DND-41 (cell line): ENCODE measurements at regions not wholly inside any gene's neighbourhood (a gene's known extent, or its start where the extent isn't known, plus 50 kb on each side); places are given as distances from the start of the nearest gene placed in this dataset.

ENCODE experiments used
- ATAC-seq: fragments of 200-7000 bp; cut with Tn5 transposase; 3 replicates; pipeline ENCODE4 v1.9.1; 2021; ENCODE audit warnings: low read depth; ENCODE audit not compliant: insufficient read depth
- DNase-seq: peaks from one replicate; pipeline ENCODE4 v3.0.0-alpha.2; 2020
- H2AFZ ChIP-seq: 2 replicates; pipeline ENCODE4 v1.6.0; 2012; ENCODE audit warnings: low read depth, low read length
- H3K27ac ChIP-seq: 2 replicates; pipeline ENCODE4 v1.5.1; 2012; ENCODE audit warnings: low read length, inconsistent platforms
- H3K27me3 ChIP-seq: fragments of 200-600 bp; sonication (generic); 2 replicates; pipeline ENCODE4 v1.6.0; 2012; ENCODE audit warnings: low read length, mild to moderate bottlenecking, inconsistent platforms; ENCODE audit not compliant: insufficient read depth, poor library complexity
- H3K36me3 ChIP-seq: 2 replicates; pipeline ENCODE4 v1.5.1; 2012; ENCODE audit warnings: low read length, inconsistent platforms; ENCODE audit not compliant: insufficient read depth
- H3K4me1 ChIP-seq: 2 replicates; pipeline ENCODE4 v1.5.1; 2012; ENCODE audit warnings: mild to moderate bottlenecking, low read length; ENCODE audit not compliant: insufficient read depth
- H3K4me2 ChIP-seq: 2 replicates; pipeline ENCODE4 v1.6.0; 2012; ENCODE audit warnings: mild to moderate bottlenecking, moderate library complexity, low read length, inconsistent platforms; ENCODE audit not compliant: insufficient read depth
- H3K4me3 ChIP-seq, 2 experiments: fragments of 200-600 bp in 1 of 2; shearing (Covaris generic) in 1 of 2; 2 replicates each; pipeline ENCODE4 v1.5.1; 2012 to 2016; ENCODE audit warnings: inconsistent platforms in 2 of 2, low read length in 2 of 2, mild to moderate bottlenecking in 2 of 2, low read depth in 1 of 2, moderate library complexity in 1 of 2
- H3K79me2 ChIP-seq: 2 replicates; pipeline ENCODE4 v1.6.0; 2012; ENCODE audit warnings: low read length, inconsistent platforms; ENCODE audit not compliant: insufficient read depth
- H3K9ac ChIP-seq: 2 replicates; pipeline ENCODE4 v1.6.0; 2012; ENCODE audit warnings: low read depth, mild to moderate bottlenecking, inconsistent platforms, low read length, moderate library complexity
- H3K9me3 ChIP-seq: 2 replicates; pipeline ENCODE4 v1.5.1; 2012; ENCODE audit warnings: low read length, moderate library complexity, mild to moderate bottlenecking, inconsistent platforms; ENCODE audit not compliant: insufficient read depth, severe bottlenecking
- H4K20me1 ChIP-seq: 2 replicates; pipeline ENCODE4 v1.6.0; 2012; ENCODE audit warnings: low read length; ENCODE audit not compliant: insufficient read depth
- CTCF ChIP-seq: IDR thresholded peaks from 2 replicates; pipeline ENCODE4 v1.5.1; 2012; ENCODE audit warnings: borderline replicate concordance, low read length, moderate library complexity, mild to moderate bottlenecking; ENCODE audit not compliant: poor library complexity, severe bottlenecking; ENCODE audit errors: extremely low read depth
- EZH2 ChIP-seq: IDR thresholded peaks from 3 replicates; pipeline ENCODE4 v1.6.1; 2012; ENCODE audit warnings: borderline replicate concordance, low read depth, mild to moderate bottlenecking, moderate library complexity, low read length, inconsistent platforms; ENCODE audit not compliant: severe bottlenecking

- no peak overlapping the region for H3K9ac ChIP-seq
- no peaks in the 10 kb centered on the region for H4K20me1 ChIP-seq
- no peak overlapping the region for H3K4me3 ChIP-seq
- H3K27ac ChIP-seq: no peak overlapping the region
- TF ChIP-seq CTCF (no peak), EZH2 (no peak)
- H3K4me1 ChIP-seq: no peaks in the 10 kb centered on the region
- H3K27me3 ChIP-seq: no peaks in the 10 kb centered on the region
- H3K79me2 ChIP-seq: no peaks in the 10 kb centered on the region
- H2AFZ ChIP-seq: no peak overlapping the region
- H3K9me3 ChIP-seq: no peaks in the 10 kb centered on the region
- no peak overlapping the region for H3K4me2 ChIP-seq
- DNase-seq: no peak
- no peak for ATAC-seq
- H3K36me3 ChIP-seq: no peaks in the 10 kb centered on the region
These were observed 119.3 kb downstream of the RNASET2 start for GRCh38 chr6:166836785-166837718.

DNA sequence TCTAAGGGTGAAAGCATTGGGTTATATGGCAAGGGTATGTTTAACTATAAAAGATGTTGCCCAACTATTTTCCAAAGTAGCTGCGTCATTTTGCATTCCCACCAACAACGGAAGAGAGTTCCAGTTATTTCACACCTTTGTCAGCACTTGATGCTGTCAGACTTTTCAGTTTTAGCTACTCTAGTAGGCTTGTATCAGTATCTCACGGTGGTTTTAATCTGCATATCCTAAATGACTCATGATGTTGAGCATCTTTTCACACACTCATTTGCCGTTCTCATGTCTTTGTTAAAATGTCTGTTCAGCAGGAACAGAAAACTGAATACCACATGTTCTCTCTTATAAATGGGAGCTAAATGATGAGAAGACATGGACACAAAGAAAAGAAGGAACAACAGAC lies 122.3 kb downstream of the RNASET2 start:
- no peak overlapping the region for H2AFZ ChIP-seq
- TF ChIP-seq EZH2: no peak
- TF ChIP-seq CTCF: no peak
- H3K4me1 ChIP-seq: no peaks in the 10 kb centered on the region
- H3K9ac ChIP-seq: no peak overlapping the region
- no peaks in the 10 kb centered on the region for H3K27me3 ChIP-seq
- DNase-seq (no peak), ATAC-seq (no peak)
- H3K27ac ChIP-seq: no peak overlapping the region
- no peaks in the 10 kb centered on the region for H4K20me1 ChIP-seq
- H3K4me3 ChIP-seq: no peak overlapping the region
- H3K4me2 ChIP-seq: no peak overlapping the region
- H3K36me3 ChIP-seq: no peaks in the 10 kb centered on the region
- no peaks in the 10 kb centered on the region for H3K79me2 ChIP-seq
- H3K9me3 ChIP-seq: no peaks in the 10 kb centered on the region

GRCh38 chr6:166830891-166831363 lies 125.4 kb downstream of the RNASET2 start:
- Histone ChIP-seq H3K4me3 (no peak overlapping the region), H3K36me3 (no peaks in the 10 kb centered on the region), H2AFZ (no peak overlapping the region), H3K4me2 (no peak overlapping the region), H3K79me2 (no peaks in the 10 kb centered on the region), H3K4me1 (no peaks in the 10 kb centered on the region), H3K9ac (no peak overlapping the region), H3K9me3 (no peaks in the 10 kb centered on the region), H3K27me3 (peaks cover 4% of the 10 kb centered on the region), H4K20me1 (no peaks in the 10 kb centered on the region), H3K27ac (no peak overlapping the region)
- no peak for ATAC-seq
- no peak for DNase-seq
- TF ChIP-seq EZH2 (no peak), CTCF (no peak)
